ENCODE measurements at regions not wholly inside any gene's neighbourhood (a gene's known extent, or its start where the extent isn't known, plus 50 kb on each side); places are given as distances from the start of the nearest gene placed in this dataset.

GRCh38 chr17:74151551-74152315, 51.7 kb upstream of the RPL38 start:
- DNase-seq: no peak

- no peak for DNase-seq
These were observed 50.7 kb upstream of the RPL38 start for GRCh38 chr17:74152591-74153455.

- DNase-seq: no peak
These were observed 50.0 kb upstream of the RPL38 start for GRCh38 chr17:74153456-74153810.

Measured in NCI-H1105 (cell line).